ENCODE measurements at regions not wholly inside any gene's neighbourhood (a gene's known extent, or its start where the extent isn't known, plus 50 kb on each side); places are given as distances from the start of the nearest gene placed in this dataset.
"Not testable (repeated sequence)": the region's sequence is repeated elsewhere in the genome, so short reads cannot be mapped to it uniquely, and the experiment has no call there.

DNA sequence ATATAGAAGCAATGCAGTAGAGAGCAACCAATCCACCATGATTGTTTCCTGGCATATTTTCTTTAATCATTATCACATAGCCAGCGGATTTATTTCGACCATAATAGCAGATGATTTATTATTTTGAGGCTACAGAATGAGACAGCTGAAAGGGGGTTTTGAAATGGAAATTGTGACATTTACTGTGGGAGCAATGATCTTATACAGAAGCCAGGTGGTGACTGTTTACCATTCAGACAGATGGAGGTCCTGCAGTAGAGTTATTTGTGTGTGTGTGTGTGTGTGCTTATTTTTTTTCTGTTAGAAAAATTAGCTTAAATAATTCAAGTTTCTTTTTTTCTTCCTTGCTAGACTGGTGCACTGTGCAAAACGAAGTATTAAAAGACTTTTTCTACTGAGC is 1784.5 kb downstream of the MRPL39 start:
- no peak for DNase-seq
- intact Hi-C loops (cut with DNase I), result no loop called here
- 39% methylated on average over 3 of the region's 3 CpGs for WGBS (ENCODE audit: insufficient coverage, low coverage, low lambda C conversion rate, missing lambda C conversion rate)

GRCh38 chr21:23817337-23817736 is 1789.9 kb downstream of the MRPL39 start:
- no peak for ATAC-seq
- H3K4me1 ChIP-seq, result no peaks in the 10 kb centered on the region
- no peaks in the 10 kb centered on the region for H3K27me3 ChIP-seq
- no peak for DNase-seq
- H3K27ac ChIP-seq, result no peak overlapping the region
- no peak overlapping the region for H3K4me3 ChIP-seq
- H3K36me3 ChIP-seq, result no peaks in the 10 kb centered on the region
- TF ChIP-seq CTCF (IDR thresholded peaks at IDR 0.05) (no peak), POLR2A (IDR thresholded peaks at IDR 0.05) (no peak)
- intact Hi-C loops (cut with DNase I), result no loop called here
- WGBS (ENCODE audit: insufficient coverage, low coverage, low lambda C conversion rate, missing lambda C conversion rate), result 10% methylated on average over 1 of the region's 1 CpG
- no peaks in the 10 kb centered on the region for H3K9me3 ChIP-seq

More for the DNA sequence above, 1784.5 kb downstream of the MRPL39 start:
- H3K27ac ChIP-seq, result no peak overlapping the region
- no peak for TF ChIP-seq CTCF (IDR thresholded peaks at IDR 0.05)
- no peak for TF ChIP-seq POLR2A (IDR thresholded peaks at IDR 0.05)
- H3K9me3 ChIP-seq, result no peaks in the 10 kb centered on the region
- no peaks in the 10 kb centered on the region for H3K27me3 ChIP-seq
- no peak overlapping the region for H3K4me3 ChIP-seq
- H3K36me3 ChIP-seq, result no peaks in the 10 kb centered on the region
- no peaks in the 10 kb centered on the region for H3K4me1 ChIP-seq
- no peak for ATAC-seq

- Histone ChIP-seq H3K4me3 (no peak overlapping the region), H3K36me3 (no peaks in the 10 kb centered on the region), H3K27ac (no peak overlapping the region), H3K4me1 (no peaks in the 10 kb centered on the region), H3K9me3 (no peaks in the 10 kb centered on the region), H3K27me3 (no peaks in the 10 kb centered on the region)
- TF ChIP-seq POLR2A (IDR thresholded peaks at IDR 0.05), result no peak
- TF ChIP-seq CTCF (IDR thresholded peaks at IDR 0.05), result no peak
- ATAC-seq, result no peak
- 36% methylated on average over 4 of the region's 4 CpGs for WGBS (ENCODE audit: insufficient coverage, low coverage, low lambda C conversion rate, missing lambda C conversion rate)
- intact Hi-C loops (cut with DNase I), result no loop called here
- no peak for DNase-seq
Measured at GRCh38 chr21:23812485-23812884, 1794.8 kb downstream of the MRPL39 start.

DNA sequence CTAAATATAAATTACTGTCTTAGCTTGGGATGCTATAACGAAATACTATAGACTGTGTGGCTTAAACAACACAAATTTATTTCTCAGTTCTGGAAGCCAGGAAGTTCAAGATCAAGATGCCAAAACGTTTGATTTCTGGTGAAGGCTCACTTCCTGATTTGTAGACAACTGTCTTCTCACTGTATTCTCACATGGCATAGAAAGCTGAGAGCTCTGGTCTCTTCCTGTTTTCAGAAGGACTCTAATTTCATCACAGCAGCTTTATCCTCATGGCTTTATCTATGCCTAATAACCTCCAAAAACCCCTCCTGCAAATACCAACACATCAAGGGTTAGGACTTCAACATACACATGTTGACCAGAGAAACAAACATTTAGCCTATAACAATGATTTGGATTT is 1795.5 kb downstream of the MRPL39 start:
- H3K27me3 ChIP-seq, result no peaks in the 10 kb centered on the region
- DNase-seq (no peak), ATAC-seq (no peak)
- 24% methylated on average over 2 of the region's 2 CpGs for WGBS (ENCODE audit: insufficient coverage, low coverage, low lambda C conversion rate, missing lambda C conversion rate)
- TF ChIP-seq CTCF (IDR thresholded peaks at IDR 0.05) (no peak), POLR2A (IDR thresholded peaks at IDR 0.05) (no peak)
- H3K36me3 ChIP-seq, result no peaks in the 10 kb centered on the region
- H3K4me3 ChIP-seq, result no peak overlapping the region
- no peak overlapping the region for H3K27ac ChIP-seq
- no peaks in the 10 kb centered on the region for H3K9me3 ChIP-seq
- intact Hi-C loops (cut with DNase I), result no loop called here
- H3K4me1 ChIP-seq, result no peaks in the 10 kb centered on the region

GRCh38 chr21:23809573-23809972 is 1797.7 kb downstream of the MRPL39 start:
- intact Hi-C loops (cut with DNase I), result no loop called here
- no peak overlapping the region for H3K27ac ChIP-seq
- no peaks in the 10 kb centered on the region for H3K27me3 ChIP-seq
- ATAC-seq (no peak), DNase-seq (no peak)
- WGBS (ENCODE audit: insufficient coverage, low coverage, low lambda C conversion rate, missing lambda C conversion rate), result 83% methylated on average over 2 of the region's 2 CpGs
- H3K4me3 ChIP-seq, result no peak overlapping the region
- H3K36me3 ChIP-seq, result no peaks in the 10 kb centered on the region
- H3K9me3 ChIP-seq, result no peaks in the 10 kb centered on the region
- no peaks in the 10 kb centered on the region for H3K4me1 ChIP-seq
- TF ChIP-seq CTCF (IDR thresholded peaks at IDR 0.05) (no peak), POLR2A (IDR thresholded peaks at IDR 0.05) (no peak)

DNA sequence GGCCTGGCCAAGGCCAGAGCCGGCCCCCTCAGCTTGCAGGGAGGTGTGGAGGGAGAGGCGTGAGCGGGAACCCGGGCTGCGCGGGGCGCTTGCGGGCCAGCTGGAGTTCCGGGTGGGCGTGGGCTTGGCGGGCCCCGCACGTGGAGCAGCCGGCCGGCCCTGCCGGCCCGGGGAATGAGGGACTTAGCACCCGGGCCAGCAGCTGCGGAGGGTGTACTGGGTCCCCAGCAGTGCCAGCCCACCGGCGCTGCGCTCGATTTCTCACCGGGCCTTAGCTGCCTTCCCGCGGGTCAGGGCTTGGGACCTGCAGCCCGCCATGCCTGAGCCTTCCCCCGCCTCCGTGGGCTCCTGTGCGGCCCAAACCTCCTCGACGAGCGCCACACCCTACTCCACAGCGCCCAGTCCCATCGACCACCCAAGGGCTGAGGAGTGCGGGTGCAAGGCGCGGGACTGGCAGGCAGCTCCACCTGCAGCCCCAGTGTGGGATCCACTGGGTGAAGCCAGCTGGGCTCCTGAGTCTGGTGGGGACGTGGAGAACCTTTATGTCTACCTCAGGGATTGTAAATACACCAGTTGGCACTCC is 1800.2 kb downstream of the MRPL39 start:
- ATAC-seq; DNase-seq; intact Hi-C loops (cut with DNase I): not testable (repeated sequence)

More for the DNA sequence above, 1800.2 kb downstream of the MRPL39 start:
- not testable (repeated sequence) for H3K9me3 ChIP-seq, H3K27me3 ChIP-seq, H3K4me1 ChIP-seq, H3K36me3 ChIP-seq, H3K27ac ChIP-seq, H3K4me3 ChIP-seq
- WGBS (ENCODE audit: insufficient coverage, low coverage, low lambda C conversion rate, missing lambda C conversion rate), result 80% methylated on average over 1 of the region's 39 CpGs
